HG03097 (cell line): ENCODE measurements at regions not wholly inside any gene's neighbourhood (a gene's known extent, or its start where the extent isn't known, plus 50 kb on each side); places are given as distances from the start of the nearest gene placed in this dataset.
"Not testable (repeated sequence)": the region's sequence is repeated elsewhere in the genome, so short reads cannot be mapped to it uniquely, and the experiment has no call there.

Experiments
- ATAC-seq: cut with Tn5 transposase; IDR thresholded peaks from one replicate; pipeline ENCODE4 v1.9.1; 2021; ENCODE audit not compliant: unreplicated experiment, low FRiP score

GRCh38 chr3:13228584-13228983 is 155.4 kb upstream of the IQSEC1 start:
- no peak for ATAC-seq

- ATAC-seq, result not testable (repeated sequence)
Observed at GRCh38 chr3:13228169-13228568, 154.9 kb upstream of the IQSEC1 start.

GRCh38 chr3:13227315-13228165 is 154.3 kb upstream of the IQSEC1 start:
- ATAC-seq, result no peak

GRCh38 chr3:13224967-13225366 is 151.7 kb upstream of the IQSEC1 start:
- no peak for ATAC-seq

GRCh38 chr3:13223574-13224237 is 150.5 kb upstream of the IQSEC1 start:
- no peak for ATAC-seq

GRCh38 chr3:13222891-13223573 is 149.8 kb upstream of the IQSEC1 start:
- no peak for ATAC-seq

- ATAC-seq, result no peak
Observed at GRCh38 chr3:13222131-13222530, 148.9 kb upstream of the IQSEC1 start.

GRCh38 chr3:13221491-13222061 is 148.3 kb upstream of the IQSEC1 start:
- ATAC-seq, result no peak

- no peak for ATAC-seq
Observed at GRCh38 chr3:13220991-13221390, 147.8 kb upstream of the IQSEC1 start.

GRCh38 chr3:13219902-13220296 is 146.7 kb upstream of the IQSEC1 start:
- no peak for ATAC-seq

- ATAC-seq, result no peak
Observed at GRCh38 chr3:13219077-13219901, 146.1 kb upstream of the IQSEC1 start.

- ATAC-seq, result no peak
Observed at GRCh38 chr3:13218541-13218908, 145.3 kb upstream of the IQSEC1 start.

GRCh38 chr3:13217736-13218540 is 144.7 kb upstream of the IQSEC1 start:
- ATAC-seq, result no peak

GRCh38 chr3:13217253-13217652 is 144.0 kb upstream of the IQSEC1 start:
- no peak for ATAC-seq

- no peak for ATAC-seq
Observed at GRCh38 chr3:13215940-13216546, 142.8 kb upstream of the IQSEC1 start.

GRCh38 chr3:13214847-13215472 is 141.7 kb upstream of the IQSEC1 start:
- ATAC-seq, result no peak

- ATAC-seq, result no peak
Observed at GRCh38 chr3:13213911-13214846, 140.9 kb upstream of the IQSEC1 start.

GRCh38 chr3:13213490-13213889 is 140.3 kb upstream of the IQSEC1 start:
- no peak for ATAC-seq
